ENCODE measurements at regions not wholly inside any gene's neighbourhood (a gene's known extent, or its start where the extent isn't known, plus 50 kb on each side); places are given as distances from the start of the nearest gene placed in this dataset.

GRCh38 chr1:82337635-82338034, 536.9 kb downstream of the ADGRL2 start:
- no peak for TF ChIP-seq CTCF (IDR thresholded peaks at IDR 0.05)
- DNase-seq (no peak), ATAC-seq (no peak)
- intact Hi-C loops (cut with DNase I) = no loop called here
- Histone ChIP-seq H3K27ac (no peak overlapping the region), H3K27me3 (no peaks in the 10 kb centered on the region), H3K9me3 (peaks cover 0 to 2% of the 10 kb centered on the region in 2 donors), H3K4me3 (no peak overlapping the region), H3K36me3 (no peaks in the 10 kb centered on the region), H3K4me1 (no peaks in the 10 kb centered on the region)

GRCh38 chr1:82330330-82330729, 529.6 kb downstream of the ADGRL2 start:
- Histone ChIP-seq H3K9me3 (peaks cover 0 to 9% of the 10 kb centered on the region in 2 donors), H3K27ac (no peak overlapping the region), H3K36me3 (no peaks in the 10 kb centered on the region), H3K4me1 (no peaks in the 10 kb centered on the region), H3K27me3 (no peaks in the 10 kb centered on the region), H3K4me3 (no peak overlapping the region)
- ATAC-seq = no peak
- no peak for DNase-seq
- no peak for TF ChIP-seq CTCF (IDR thresholded peaks at IDR 0.05)
- intact Hi-C loops (cut with DNase I) = no loop called here

GRCh38 chr1:82329226-82329625, 528.5 kb downstream of the ADGRL2 start:
- Histone ChIP-seq H3K27ac (no peak overlapping the region), H3K4me3 (no peak overlapping the region), H3K9me3 (peaks cover 0 to 9% of the 10 kb centered on the region in 2 donors), H3K36me3 (no peaks in the 10 kb centered on the region), H3K27me3 (no peaks in the 10 kb centered on the region), H3K4me1 (no peaks in the 10 kb centered on the region)
- DNase-seq = no peak
- intact Hi-C loops (cut with DNase I) = no loop called here
- ATAC-seq = no peak
- TF ChIP-seq CTCF (IDR thresholded peaks at IDR 0.05) = no peak

- Histone ChIP-seq H3K36me3 (no peaks in the 10 kb centered on the region), H3K9me3 (no peaks in the 10 kb centered on the region), H3K27me3 (no peaks in the 10 kb centered on the region), H3K4me3 (no peak overlapping the region), H3K27ac (no peak overlapping the region), H3K4me1 (no peaks in the 10 kb centered on the region)
- DNase-seq (no peak), ATAC-seq (no peak)
- no peak for TF ChIP-seq CTCF (IDR thresholded peaks at IDR 0.05)
- intact Hi-C loops (cut with DNase I) = no loop called here
These were observed 522.6 kb downstream of the ADGRL2 start for GRCh38 chr1:82323144-82323841.

- Histone ChIP-seq H3K4me3 (no peak overlapping the region), H3K36me3 (no peaks in the 10 kb centered on the region), H3K27ac (no peak overlapping the region), H3K4me1 (no peaks in the 10 kb centered on the region), H3K9me3 (no peaks in the 10 kb centered on the region), H3K27me3 (no peaks in the 10 kb centered on the region)
- no peak for DNase-seq
- ATAC-seq = no peak
- intact Hi-C loops (cut with DNase I) = no loop called here
- TF ChIP-seq CTCF (IDR thresholded peaks at IDR 0.05) = no peak
These were observed 521.1 kb downstream of the ADGRL2 start for GRCh38 chr1:82321794-82322193.

Data from left lung (tissue), 4 donors.